ENCODE measurements at regions not wholly inside any gene's neighbourhood (a gene's known extent, or its start where the extent isn't known, plus 50 kb on each side); places are given as distances from the start of the nearest gene placed in this dataset.
"Not testable (repeated sequence)": the region's sequence is repeated elsewhere in the genome, so short reads cannot be mapped to it uniquely, and the experiment has no call there.

DNA sequence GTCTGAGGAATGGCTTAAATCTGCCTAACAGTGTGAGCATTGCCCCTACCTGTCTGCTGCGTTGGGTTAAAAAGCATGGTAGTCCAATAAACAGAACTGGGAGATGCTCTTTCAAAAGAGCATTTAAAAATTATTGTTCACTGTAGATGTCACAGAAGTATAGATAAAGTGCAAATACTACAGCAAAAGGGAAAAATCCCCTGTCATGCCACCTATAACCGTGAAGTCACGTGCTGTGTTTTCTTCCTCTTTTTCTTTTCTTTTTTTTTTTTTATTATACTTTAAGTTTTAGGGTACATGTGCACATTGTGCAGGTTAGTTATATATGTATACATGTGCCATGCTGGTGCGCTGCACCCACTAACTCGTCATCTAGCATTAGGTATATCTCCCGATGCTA lies 513.4 kb downstream of the CCDC171 start:
- DNase-seq (ENCODE audit: low spot score in 2 of 2); H3K4me3 ChIP-seq; H3K4me1 ChIP-seq; in situ Hi-C loops (cut with MboI; ENCODE audit: low sequenced_read_pairs); H3K36me3 ChIP-seq (replicated peaks); H3K9me3 ChIP-seq; H3K27me3 ChIP-seq (ENCODE audit: low read depth): not testable (repeated sequence)

- no peak overlapping the region for H3K4me3 ChIP-seq
- no peaks in the 10 kb centered on the region for H3K4me1 ChIP-seq
- in situ Hi-C loops (cut with MboI; ENCODE audit: low sequenced_read_pairs) = no loop called here
- no peak for DNase-seq (ENCODE audit: low spot score in 2 of 2)
- H3K9me3 ChIP-seq = no peaks in the 10 kb centered on the region
- H3K36me3 ChIP-seq (replicated peaks) = no peaks in the 10 kb centered on the region
- no peaks in the 10 kb centered on the region for H3K27me3 ChIP-seq (ENCODE audit: low read depth)
Measured at GRCh38 chr9:16068476-16068875, 515.6 kb downstream of the CCDC171 start.

- Histone ChIP-seq H3K4me1 (no peaks in the 10 kb centered on the region), H3K4me3 (no peak overlapping the region), H3K27me3 (ENCODE audit: low read depth) (no peaks in the 10 kb centered on the region), H3K36me3 (replicated peaks) (no peaks in the 10 kb centered on the region), H3K9me3 (no peaks in the 10 kb centered on the region)
- in situ Hi-C loops (cut with MboI; ENCODE audit: low sequenced_read_pairs) = no loop called here
- no peak for DNase-seq (ENCODE audit: low spot score in 2 of 2)
Measured at GRCh38 chr9:16069249-16069648, 516.4 kb downstream of the CCDC171 start.

DNA sequence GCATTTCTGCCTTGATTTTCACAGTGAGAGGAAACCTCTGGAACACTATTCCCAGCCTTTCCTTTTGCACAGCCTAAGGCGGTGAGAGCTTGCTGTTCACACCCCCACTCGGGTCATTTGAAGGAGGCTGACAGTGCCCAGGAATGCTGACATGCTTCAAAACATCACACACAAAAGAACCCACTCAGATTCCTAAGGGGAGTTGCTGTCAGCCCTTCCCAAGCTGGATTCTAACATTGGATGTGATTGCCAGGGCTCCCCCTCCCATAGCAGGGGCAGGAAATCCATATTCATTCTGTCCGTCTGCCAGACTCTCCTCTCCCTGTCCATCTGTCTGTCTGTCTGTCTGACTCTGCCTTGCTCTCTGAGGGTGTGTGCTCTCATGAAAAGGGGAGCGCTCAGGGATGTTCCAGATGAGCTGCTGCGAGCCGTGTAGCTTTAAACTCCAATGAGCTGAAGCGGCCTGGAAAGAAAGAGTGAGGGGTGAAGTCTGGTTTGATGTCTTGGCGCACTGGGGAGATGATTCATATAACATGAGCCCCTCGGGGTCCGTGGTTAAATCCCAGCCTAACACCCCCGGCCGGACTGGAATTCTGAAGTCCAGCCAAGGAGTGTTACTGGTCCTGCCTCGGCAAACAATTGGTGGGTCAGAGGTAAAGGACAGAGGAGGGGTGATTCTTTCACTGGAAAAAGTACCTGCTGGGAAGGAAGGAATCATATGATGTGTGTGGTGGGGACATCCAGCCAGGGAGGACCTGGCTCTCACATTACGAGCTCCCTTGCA lies 517.0 kb downstream of the CCDC171 start:
- Histone ChIP-seq H3K4me1 (no peaks in the 10 kb centered on the region), H3K9me3 (no peaks in the 10 kb centered on the region), H3K36me3 (replicated peaks) (no peaks in the 10 kb centered on the region), H3K4me3 (no peak overlapping the region), H3K27me3 (ENCODE audit: low read depth) (no peaks in the 10 kb centered on the region)
- in situ Hi-C loops (cut with MboI; ENCODE audit: low sequenced_read_pairs) = no loop called here
- DNase-seq (ENCODE audit: low spot score in 2 of 2) = no peak

DNA sequence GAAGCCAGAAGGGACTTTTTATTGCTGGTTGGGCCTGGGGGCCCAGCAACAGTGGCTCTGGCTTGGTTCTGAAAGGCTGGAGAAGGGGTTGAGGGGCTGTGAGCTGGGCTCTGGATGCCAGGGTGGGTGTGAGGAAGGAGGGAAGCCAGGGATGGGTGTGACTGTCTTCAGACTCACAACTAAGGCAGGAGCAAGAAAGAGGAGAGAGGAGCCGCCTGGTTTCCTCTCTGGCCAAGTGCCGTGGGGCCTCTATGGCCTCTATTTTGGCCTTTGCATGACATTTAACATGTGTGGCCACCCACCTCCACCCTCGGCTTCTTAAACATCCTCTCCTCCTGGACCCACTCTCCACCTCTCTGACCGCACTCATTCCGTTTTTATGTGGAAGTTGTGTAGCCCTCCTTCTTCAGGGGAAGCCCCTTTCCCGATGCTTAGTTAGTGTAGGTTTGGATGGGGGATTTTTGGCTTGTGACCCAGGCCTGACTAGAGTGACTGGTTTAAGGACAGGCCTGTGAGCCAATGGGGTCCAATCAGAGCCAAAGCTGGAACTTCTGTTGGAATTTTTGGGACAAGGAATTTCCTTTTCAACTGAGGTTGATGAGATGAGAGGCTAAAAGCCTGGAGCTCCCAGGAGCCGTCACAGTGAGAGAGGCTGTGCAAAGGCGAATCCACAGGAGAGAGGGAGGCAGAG lies 517.8 kb downstream of the CCDC171 start:
- H3K4me3 ChIP-seq = no peak overlapping the region
- H3K4me1 ChIP-seq = no peaks in the 10 kb centered on the region
- no peaks in the 10 kb centered on the region for H3K36me3 ChIP-seq (replicated peaks)
- H3K27me3 ChIP-seq (ENCODE audit: low read depth) = no peaks in the 10 kb centered on the region
- DNase-seq (ENCODE audit: low spot score in 2 of 2) = no peak
- in situ Hi-C loops (cut with MboI; ENCODE audit: low sequenced_read_pairs) = no loop called here
- no peaks in the 10 kb centered on the region for H3K9me3 ChIP-seq

DNA sequence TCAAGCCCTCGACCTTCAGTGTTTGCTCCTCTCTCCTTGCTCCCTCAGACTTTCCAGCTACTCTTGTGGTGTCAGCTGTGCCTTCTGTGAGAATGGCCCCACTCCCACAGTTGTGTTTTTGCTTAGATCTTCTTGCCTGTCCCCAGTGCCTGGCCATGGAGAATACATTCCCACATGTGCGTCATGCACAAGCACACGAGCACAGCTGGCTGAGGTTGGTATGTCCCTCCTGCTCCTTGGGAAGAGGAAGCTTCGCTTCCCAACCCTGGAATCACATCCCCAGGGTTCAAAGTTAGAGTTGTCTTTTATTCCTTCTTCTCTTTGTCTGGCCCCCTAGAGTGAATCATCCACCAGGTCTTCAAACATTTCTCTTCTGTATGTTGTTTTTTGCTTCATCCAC lies 518.6 kb downstream of the CCDC171 start:
- no peaks in the 10 kb centered on the region for H3K9me3 ChIP-seq
- H3K36me3 ChIP-seq (replicated peaks) = no peaks in the 10 kb centered on the region
- DNase-seq (ENCODE audit: low spot score in 2 of 2) = no peak
- H3K4me1 ChIP-seq = no peaks in the 10 kb centered on the region
- in situ Hi-C loops (cut with MboI; ENCODE audit: low sequenced_read_pairs) = no loop called here
- no peaks in the 10 kb centered on the region for H3K27me3 ChIP-seq (ENCODE audit: low read depth)
- H3K4me3 ChIP-seq = no peak overlapping the region

GRCh38 chr9:16074963-16075362 lies 522.1 kb downstream of the CCDC171 start:
- no peaks in the 10 kb centered on the region for H3K27me3 ChIP-seq (ENCODE audit: low read depth)
- DNase-seq (ENCODE audit: low spot score in 2 of 2) = no peak
- H3K4me1 ChIP-seq = no peaks in the 10 kb centered on the region
- H3K36me3 ChIP-seq (replicated peaks) = no peaks in the 10 kb centered on the region
- in situ Hi-C loops (cut with MboI; ENCODE audit: low sequenced_read_pairs) = no loop called here
- no peaks in the 10 kb centered on the region for H3K9me3 ChIP-seq
- no peak overlapping the region for H3K4me3 ChIP-seq

DNA sequence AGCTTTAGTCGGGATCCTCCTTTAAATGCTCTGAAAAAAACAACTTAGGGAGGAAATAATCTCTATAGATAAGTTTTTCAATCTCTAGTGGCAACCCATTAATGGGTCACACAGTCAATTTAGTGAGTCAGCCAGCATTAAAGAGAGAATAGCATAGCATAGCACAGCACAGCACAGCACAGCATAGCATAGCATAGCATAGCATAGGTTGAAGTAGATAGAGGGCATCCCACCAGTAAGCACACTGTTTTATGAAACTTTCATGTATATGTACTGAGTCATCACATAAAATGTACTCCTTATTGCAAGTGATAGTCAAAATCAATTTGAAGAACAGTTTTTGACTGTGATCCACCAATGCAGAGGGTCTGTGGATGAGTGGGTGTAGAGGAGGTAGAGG lies 522.9 kb downstream of the CCDC171 start:
- Histone ChIP-seq H3K36me3 (replicated peaks) (no peaks in the 10 kb centered on the region), H3K4me3 (no peak overlapping the region), H3K27me3 (ENCODE audit: low read depth) (no peaks in the 10 kb centered on the region), H3K9me3 (no peaks in the 10 kb centered on the region), H3K4me1 (no peaks in the 10 kb centered on the region)
- DNase-seq (ENCODE audit: low spot score in 2 of 2) = no peak
- in situ Hi-C loops (cut with MboI; ENCODE audit: low sequenced_read_pairs) = no loop called here

GRCh38 chr9:16076511-16076910 lies 523.7 kb downstream of the CCDC171 start:
- no peaks in the 10 kb centered on the region for H3K9me3 ChIP-seq
- H3K4me3 ChIP-seq = no peak overlapping the region
- no peaks in the 10 kb centered on the region for H3K27me3 ChIP-seq (ENCODE audit: low read depth)
- H3K4me1 ChIP-seq = no peaks in the 10 kb centered on the region
- H3K36me3 ChIP-seq (replicated peaks) = no peaks in the 10 kb centered on the region
- in situ Hi-C loops (cut with MboI; ENCODE audit: low sequenced_read_pairs) = no loop called here
- DNase-seq (ENCODE audit: low spot score in 2 of 2) = no peak

GRCh38 chr9:16082796-16083195 lies 530.0 kb downstream of the CCDC171 start:
- H3K27me3 ChIP-seq (ENCODE audit: low read depth) = no peaks in the 10 kb centered on the region

DNA sequence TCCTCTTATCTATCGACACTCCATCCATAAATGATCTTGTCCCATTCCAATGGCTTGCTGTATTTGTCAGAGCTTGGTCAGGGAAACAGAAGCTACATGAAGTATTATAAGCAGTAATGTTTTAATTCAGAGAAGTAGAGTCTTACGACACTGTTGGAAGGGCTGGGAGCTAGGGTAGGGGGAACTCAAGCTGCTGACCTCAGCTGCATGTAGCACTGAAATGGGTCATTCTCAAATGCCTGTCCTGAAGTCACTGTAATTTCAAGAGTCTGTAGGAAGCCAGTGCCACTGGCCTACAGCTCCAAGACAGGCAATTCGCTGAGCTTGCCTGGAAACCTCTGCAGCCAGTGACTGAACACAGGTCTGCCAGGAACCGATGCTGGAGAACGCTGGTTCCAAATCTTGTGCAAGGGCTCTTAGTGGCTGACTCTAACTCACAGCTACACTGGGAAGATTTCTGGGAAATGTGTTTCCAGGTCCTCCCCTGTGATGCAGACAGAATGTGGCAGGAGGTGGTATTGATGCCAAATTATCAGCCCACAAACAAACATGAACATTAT lies 532.4 kb downstream of the CCDC171 start:
- Histone ChIP-seq H3K4me3 (no peak overlapping the region), H3K36me3 (replicated peaks) (no peaks in the 10 kb centered on the region), H3K27me3 (ENCODE audit: low read depth) (no peaks in the 10 kb centered on the region), H3K4me1 (no peaks in the 10 kb centered on the region), H3K9me3 (no peaks in the 10 kb centered on the region)
- DNase-seq (ENCODE audit: low spot score in 2 of 2) = no peak
- in situ Hi-C loops (cut with MboI; ENCODE audit: low sequenced_read_pairs) = no loop called here

More at GRCh38 chr9:16082796-16083195, 530.0 kb downstream of the CCDC171 start:
- Histone ChIP-seq H3K4me1 (no peaks in the 10 kb centered on the region), H3K4me3 (no peak overlapping the region), H3K9me3 (no peaks in the 10 kb centered on the region), H3K36me3 (replicated peaks) (no peaks in the 10 kb centered on the region)
- no peak for DNase-seq (ENCODE audit: low spot score in 2 of 2)
- in situ Hi-C loops (cut with MboI; ENCODE audit: low sequenced_read_pairs) = no loop called here

- no peaks in the 10 kb centered on the region for H3K4me1 ChIP-seq
- in situ Hi-C loops (cut with MboI; ENCODE audit: low sequenced_read_pairs) = no loop called here
- no peak overlapping the region for H3K4me3 ChIP-seq
- no peaks in the 10 kb centered on the region for H3K9me3 ChIP-seq
- no peaks in the 10 kb centered on the region for H3K36me3 ChIP-seq (replicated peaks)
- no peaks in the 10 kb centered on the region for H3K27me3 ChIP-seq (ENCODE audit: low read depth)
- DNase-seq (ENCODE audit: low spot score in 2 of 2) = no peak
Measured at GRCh38 chr9:16090907-16091629, 538.2 kb downstream of the CCDC171 start.

- no peak overlapping the region for H3K4me3 ChIP-seq
- no peaks in the 10 kb centered on the region for H3K36me3 ChIP-seq (replicated peaks)
- H3K27me3 ChIP-seq (ENCODE audit: low read depth) = no peaks in the 10 kb centered on the region
- no peaks in the 10 kb centered on the region for H3K9me3 ChIP-seq
- H3K4me1 ChIP-seq = no peaks in the 10 kb centered on the region
- DNase-seq (ENCODE audit: low spot score in 2 of 2) = no peak
- in situ Hi-C loops (cut with MboI; ENCODE audit: low sequenced_read_pairs) = no loop called here
Measured at GRCh38 chr9:16092142-16093091, 539.6 kb downstream of the CCDC171 start.
